HepG2 (cell line): ENCODE measurements at regions not wholly inside any gene's neighbourhood (a gene's known extent, or its start where the extent isn't known, plus 50 kb on each side); places are given as distances from the start of the nearest gene placed in this dataset.

Experiments used
- ATAC-seq: fragments of 200-7000 bp; cut with Tn5 transposase; 3 replicates; pipeline ENCODE4 v1.9.1; 2020; ENCODE audit warnings: mild to moderate bottlenecking, moderate library complexity
- BruUV-seq: library from RNA; stranded (reverse); fragments of 400-500 nt; replicated peaks from 2 replicates; lab custom pipeline; 2021; lab: Mats Ljungman, UMichigan
- CTCF ChIA-PET: fragments of 300-600 bp; formaldehyde crosslinking; extraction: SDS; loops from one replicate; lab custom pipeline; 2021; ENCODE audit warnings: low total read pairs, inconsistent platforms, low intra/inter-chr PET ratio; lab: Yijun Ruan, JAX
- POLR2A ChIA-PET: fragments of 350-600 bp; sonication (Branson Sonifier 250); formaldehyde crosslinking; loops from one replicate; lab custom pipeline; 2020; ENCODE audit warnings: antibody characterized with exemption, inconsistent platforms; lab: Yijun Ruan, JAX
- DNase-seq: peaks from one replicate; pipeline ENCODE4 v3.0.0-alpha.2; 2015; ENCODE audit warnings: low spot score
- FAIRE-seq: peaks from 3 replicates; lab custom pipeline; 2011; peaks lifted over from hg19 to GRCh38; lab: Jason Lieb, UNC
- H2AFZ ChIP-seq: one replicate; pipeline ENCODE4 v1.6.1; 2011; ENCODE audit warnings: low read length, inconsistent platforms
- H3K27ac ChIP-seq: fragments of 300-600 bp; 3 replicates; pipeline ENCODE4 v1.8.0; 2011; ENCODE audit warnings: mixed run types, mild to moderate bottlenecking, mixed read lengths, low read length, inconsistent platforms; ENCODE audit not compliant: insufficient read depth; ENCODE audit errors: extremely low read length
- H3K27me3 ChIP-seq, 2 experiments: fragments of 200-600 bp in 1 of 2; 2 replicates in 1 of 2; 3 replicates in 1 of 2; pipeline versions ENCODE4 v1.6.0 to v1.8.0; 2011; ENCODE audit warnings: low read length in 2 of 2, mild to moderate bottlenecking in 2 of 2, moderate library complexity in 2 of 2, inconsistent platforms in 1 of 2; ENCODE audit not compliant: insufficient read depth in 2 of 2, control insufficient read depth in 1 of 2
- H3K36me3 ChIP-seq, 2 experiments: fragments of 200-600 bp in 1 of 2; replicated peaks in 1 of 2; 2 replicates in 1 of 2; 3 replicates in 1 of 2; pipeline versions ENCODE4 v1.5.1 to v1.8.0; 2011; ENCODE audit warnings: low read length in 2 of 2, inconsistent platforms in 1 of 2; ENCODE audit not compliant: insufficient read depth in 2 of 2, control insufficient read depth in 1 of 2
- H3K4me1 ChIP-seq: 2 replicates; pipeline ENCODE4 v1.5.1; 2012; ENCODE audit warnings: low read length, inconsistent platforms; ENCODE audit not compliant: insufficient read depth
- H3K4me2 ChIP-seq: 2 replicates; pipeline ENCODE4 v1.6.0; 2011; ENCODE audit warnings: low read depth, low read length, inconsistent platforms
- H3K4me3 ChIP-seq, 3 experiments: fragments of 200-600 bp in 1 of 3; sonication (generic), shearing (Covaris generic) in 1 of 3; replicated peaks in 1 of 3; 2 replicates each; pipeline ENCODE4 v1.5.1; 2011 to 2016; ENCODE audit warnings: low read length in 3 of 3, inconsistent platforms in 2 of 3, low read depth in 2 of 3, mild to moderate bottlenecking in 2 of 3, control low read depth in 1 of 3, mixed read lengths in 1 of 3; ENCODE audit not compliant: insufficient read depth in 1 of 3
- H3K79me2 ChIP-seq: one replicate; pipeline ENCODE4 v1.6.1; 2011; ENCODE audit warnings: low read length, inconsistent platforms; ENCODE audit not compliant: insufficient read depth
- H3K9ac ChIP-seq: 2 replicates; pipeline ENCODE4 v1.6.0; 2011; ENCODE audit warnings: mild to moderate bottlenecking, low read depth, low read length, inconsistent platforms; ENCODE audit not compliant: insufficient read depth
- H3K9me3 ChIP-seq: 2 replicates; pipeline ENCODE4 v1.5.1; 2012; ENCODE audit warnings: mild to moderate bottlenecking, low read length
- H4K20me1 ChIP-seq: 2 replicates; pipeline ENCODE4 v1.6.0; 2011; ENCODE audit warnings: inconsistent platforms, mild to moderate bottlenecking, low read length, moderate library complexity; ENCODE audit not compliant: insufficient read depth
- AHR ChIP-seq: IDR thresholded peaks from 2 replicates; pipeline ENCODE4 v1.6.1; 2018; ENCODE audit warnings: missing genetic modification reagents, missing compliant biosample characterization
- AKAP8 ChIP-seq: sonication (generic); formaldehyde crosslinking; IDR thresholded peaks from 2 replicates; pipeline ENCODE4 v1.5.1; 2020; ENCODE audit warnings: mild to moderate bottlenecking, missing genetic modification reagents
- DMTF1 ChIP-seq: sonication (generic); formaldehyde crosslinking; IDR thresholded peaks from 2 replicates; pipeline ENCODE4 v1.4.0; 2020; ENCODE audit warnings: mild to moderate bottlenecking, missing genetic modification reagents
- HMGXB3 ChIP-seq: sonication (generic); formaldehyde crosslinking; IDR thresholded peaks from 2 replicates; pipeline ENCODE4 v1.4.0; 2020; ENCODE audit warnings: missing genetic modification reagents, borderline replicate concordance
- MBD4 ChIP-seq: IDR thresholded peaks from 2 replicates; pipeline ENCODE4 v1.6.1; 2012; ENCODE audit warnings: low read length, inconsistent platforms, borderline replicate concordance
- SETDB1 ChIP-seq: sonication (generic); formaldehyde crosslinking; IDR thresholded peaks from 2 replicates; pipeline ENCODE4 v1.5.1; 2020; ENCODE audit warnings: missing genetic modification reagents, mild to moderate bottlenecking, borderline replicate concordance
- ZNF296 ChIP-seq: sonication (generic); formaldehyde crosslinking; conservative IDR thresholded peaks from 2 replicates; pipeline ENCODE4 v1.5.0; 2020; ENCODE audit warnings: mild to moderate bottlenecking, missing genetic modification reagents
- ZNF749 ChIP-seq: sonication (generic); formaldehyde crosslinking; IDR thresholded peaks from 2 replicates; pipeline ENCODE4 v1.8.0; 2022; ENCODE audit warnings: mild to moderate bottlenecking, missing genetic modification reagents, moderate library complexity, borderline replicate concordance
- ZNF761 ChIP-seq: sonication (generic); formaldehyde crosslinking; conservative IDR thresholded peaks from 2 replicates; pipeline ENCODE4 v1.4.0; 2020; ENCODE audit warnings: mild to moderate bottlenecking, missing genetic modification reagents
- in situ Hi-C: cut with HindIII; loops from 2 replicates; pipeline ENCODE4 v1.10.0; 2017; ENCODE audit warnings: low pct_unique_long_range_greater_than_20kb; ENCODE audit not compliant: extremely low pct_ligation_motif_present
- intact Hi-C: fragments of 100-400 bp; cut with micrococcal nuclease; formaldehyde crosslinking; loops from one replicate; pipeline ENCODE4 v1.10.0; 2022; ENCODE audit not compliant: unreplicated experiment

DNA sequence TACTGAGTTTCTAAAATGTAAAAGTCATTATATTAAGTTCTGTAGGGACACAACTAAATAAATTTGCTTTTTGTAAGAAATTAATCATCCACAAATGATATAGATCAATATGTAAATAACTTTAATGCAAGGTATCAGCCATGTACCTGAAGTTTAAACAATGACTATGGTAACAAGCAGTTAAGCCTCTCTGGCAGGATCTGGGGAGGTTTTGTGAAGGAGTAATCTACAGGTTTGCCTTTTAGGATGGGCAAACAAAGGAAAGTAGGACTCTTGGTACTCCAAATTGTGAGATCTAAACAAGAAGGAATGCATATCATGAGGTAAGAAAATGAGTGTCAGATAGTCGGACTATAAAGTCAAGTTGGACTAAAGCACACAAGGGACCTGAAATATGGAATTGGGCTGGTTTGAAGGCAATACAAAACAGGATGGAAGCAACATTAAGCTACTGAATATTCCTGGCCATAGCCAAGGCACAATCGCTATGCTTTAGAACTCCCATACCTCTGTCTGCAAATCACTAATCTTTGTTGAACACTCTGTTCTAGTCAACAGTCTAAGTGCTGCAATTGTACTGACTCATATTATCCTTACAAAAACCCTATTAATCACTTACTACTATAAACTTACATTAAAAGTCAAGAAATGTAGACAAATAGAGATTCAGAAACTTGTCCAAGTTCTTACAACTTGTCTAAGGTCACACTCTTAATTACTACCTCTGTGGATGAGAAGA, 412.8 kb downstream of the DIPK2A start (continued):
- TF ChIP-seq SETDB1 (CRISPR knock-in tag) (no peak), DMTF1 (CRISPR knock-in tag) (no peak), ZNF296 (CRISPR knock-in tag) (no peak), AHR (CRISPR knock-in tag) (no peak)

GRCh38 chr3:144390786-144391185, 419.2 kb downstream of the DIPK2A start:
- intact Hi-C loops, result no loop called here
- POLR2A ChIA-PET, result no interaction called here
- H3K27ac ChIP-seq, result no peak overlapping the region
- no peaks in the 10 kb centered on the region for H4K20me1 ChIP-seq
- no peaks in the 10 kb centered on the region for H3K4me1 ChIP-seq
- H3K9me3 ChIP-seq, result peaks cover 15% of the 10 kb centered on the region; the same call in 1 of the 2 replicates
- no peak overlapping the region for H3K4me2 ChIP-seq
- in situ Hi-C loops, result no loop called here
- FAIRE-seq (no peak), ATAC-seq (no peak), DNase-seq (no peak)
- H3K4me3 ChIP-seq, result no peak overlapping the region
- H2AFZ ChIP-seq, result no peak overlapping the region
- no peaks in the 10 kb centered on the region for H3K27me3 ChIP-seq
- no peak overlapping the region for H3K9ac ChIP-seq
- no peaks in the 10 kb centered on the region for H3K79me2 ChIP-seq
- no TSS peak for BruUV-seq
- CTCF ChIA-PET, result no interaction called here
- TF ChIP-seq HMGXB3 (CRISPR knock-in tag) (no peak), ZNF749 (no peak), AKAP8 (CRISPR knock-in tag) (no peak), MBD4 (no peak), ZNF761 (CRISPR knock-in tag) (no peak)
- H3K36me3 ChIP-seq, result no peaks in the 10 kb centered on the region
